ENCODE measurements at regions not wholly inside any gene's neighbourhood (a gene's known extent, or its start where the extent isn't known, plus 50 kb on each side); places are given as distances from the start of the nearest gene placed in this dataset.
A peak's percentile ranks its signal among the peaks of the same experiment; 100 is the strongest.

- Histone ChIP-seq H3K27ac (ENCODE audit: low read depth, low read length) (no peak overlapping the region), H3K9me3 (ENCODE audit: control insufficient read depth, insufficient read depth, low read length) (peaks cover 3% of the 10 kb centered on the region; the same call in 1 of the 2 replicates), H3K27me3 (ENCODE audit: control insufficient read depth, insufficient read depth, low read length) (no peaks in the 10 kb centered on the region), H3K4me3 (ENCODE audit: low read depth, low read length) (no peak overlapping the region)
- DNase-seq (ENCODE audit: low read depth, low spot score): no peak
- POLR2A ChIA-PET: no interaction called here
- TF ChIP-seq CTCF (IDR thresholded peaks at IDR 0.05; ENCODE audit: low read depth, low read length): no peak
- CTCF ChIA-PET: no interaction called here
Observed at GRCh38 chr13:89057862-89058261, 1386.7 kb downstream of the SLITRK5 start.

- Histone ChIP-seq H3K27me3 (ENCODE audit: control insufficient read depth, insufficient read depth, low read length) (no peaks in the 10 kb centered on the region), H3K27ac (ENCODE audit: low read depth, low read length) (no peak overlapping the region), H3K4me3 (ENCODE audit: low read depth, low read length) (no peak overlapping the region), H3K9me3 (ENCODE audit: control insufficient read depth, insufficient read depth, low read length) (peaks cover 3% of the 10 kb centered on the region; the same call in 1 of the 2 replicates)
- CTCF ChIA-PET: no interaction called here
- POLR2A ChIA-PET: no interaction called here
- DNase-seq (ENCODE audit: low read depth, low spot score): no peak
- TF ChIP-seq CTCF (IDR thresholded peaks at IDR 0.05; ENCODE audit: low read depth, low read length): no peak
Observed at GRCh38 chr13:89061821-89062220, 1390.7 kb downstream of the SLITRK5 start.

GRCh38 chr13:89066868-89067466 lies 1395.8 kb downstream of the SLITRK5 start:
- H3K4me3 ChIP-seq (ENCODE audit: low read depth, low read length): no peak overlapping the region
- DNase-seq (ENCODE audit: low read depth, low spot score): no peak
- no peak overlapping the region for H3K27ac ChIP-seq (ENCODE audit: low read depth, low read length)
- H3K27me3 ChIP-seq (ENCODE audit: control insufficient read depth, insufficient read depth, low read length): no peaks in the 10 kb centered on the region
- POLR2A ChIA-PET: no interaction called here
- H3K9me3 ChIP-seq (ENCODE audit: control insufficient read depth, insufficient read depth, low read length): peaks cover under 1% of the 10 kb centered on the region; the same call in 1 of the 2 replicates
- CTCF ChIA-PET: no interaction called here
- TF ChIP-seq CTCF (IDR thresholded peaks at IDR 0.05; ENCODE audit: low read depth, low read length): peak; percentile 50

DNA sequence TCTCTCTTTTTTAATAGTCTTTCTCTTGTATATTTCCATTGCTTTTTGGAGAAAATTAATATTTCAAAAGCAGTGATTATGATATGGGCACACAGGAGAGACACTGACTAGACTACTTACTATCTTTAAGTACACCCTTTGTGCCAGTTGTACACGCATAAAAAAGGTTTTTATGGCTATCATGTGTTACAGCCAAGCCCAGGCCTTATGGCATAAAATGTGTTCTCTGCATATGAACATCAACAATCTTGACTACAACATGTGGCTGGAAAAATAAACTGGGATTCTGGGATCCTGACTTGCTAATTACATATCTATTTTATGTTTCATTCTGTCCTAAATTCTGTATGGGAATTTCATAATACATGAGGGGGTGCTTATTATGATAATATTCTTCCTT lies 1401.8 kb downstream of the SLITRK5 start:
- Histone ChIP-seq H3K4me3 (ENCODE audit: low read depth, low read length) (no peak overlapping the region), H3K27ac (ENCODE audit: low read depth, low read length) (no peak overlapping the region), H3K27me3 (ENCODE audit: control insufficient read depth, insufficient read depth, low read length) (no peaks in the 10 kb centered on the region), H3K9me3 (ENCODE audit: control insufficient read depth, insufficient read depth, low read length) (no peaks in the 10 kb centered on the region)
- ChIA-PET POLR2A (no interaction called here), CTCF (no interaction called here)
- DNase-seq (ENCODE audit: low read depth, low spot score): no peak
- TF ChIP-seq CTCF (IDR thresholded peaks at IDR 0.05; ENCODE audit: low read depth, low read length): no peak

DNA sequence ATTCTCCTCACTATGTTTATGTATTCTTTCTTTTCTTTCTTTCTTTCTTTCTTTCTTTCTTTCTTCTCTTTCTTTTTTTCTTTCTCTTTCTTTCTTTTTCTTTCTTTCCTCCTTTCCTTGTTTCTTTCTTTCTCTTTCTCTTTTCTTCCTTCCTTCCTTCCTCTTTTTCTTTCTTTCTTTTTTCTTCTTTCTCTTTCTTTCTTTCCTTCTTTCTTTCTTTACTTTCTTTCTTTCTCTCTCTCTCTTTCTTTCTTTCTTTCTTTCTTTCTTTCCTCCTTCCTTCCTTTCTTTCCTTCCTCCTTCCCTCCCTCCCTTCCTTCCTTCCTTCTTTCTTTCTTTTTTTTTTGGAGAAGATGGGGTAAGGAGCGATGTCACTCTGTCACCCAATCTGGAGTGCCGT lies 1405.5 kb downstream of the SLITRK5 start:
- TF ChIP-seq CTCF (IDR thresholded peaks at IDR 0.05; ENCODE audit: low read depth, low read length): no peak
- POLR2A ChIA-PET: no interaction called here
- no peaks in the 10 kb centered on the region for H3K27me3 ChIP-seq (ENCODE audit: control insufficient read depth, insufficient read depth, low read length)
- H3K27ac ChIP-seq (ENCODE audit: low read depth, low read length): no peak overlapping the region
- H3K9me3 ChIP-seq (ENCODE audit: control insufficient read depth, insufficient read depth, low read length): no peaks in the 10 kb centered on the region
- no peak overlapping the region for H3K4me3 ChIP-seq (ENCODE audit: low read depth, low read length)
- no peak for DNase-seq (ENCODE audit: low read depth, low spot score)
- CTCF ChIA-PET: no interaction called here

All from AG04450 (cell line).